Neuronal stem cell (in vitro differentiated cells): ENCODE measurements at regions not wholly inside any gene's neighbourhood (a gene's known extent, or its start where the extent isn't known, plus 50 kb on each side); places are given as distances from the start of the nearest gene placed in this dataset.

Experiments used
- DNase-seq: peaks from one replicate; pipeline ENCODE4 v3.0.0-alpha.2; 2013; ENCODE audit warnings: low spot score
- H2AFZ ChIP-seq: one replicate; pipeline ENCODE4 v1.6.1; 2013; ENCODE audit warnings: mild to moderate bottlenecking, low read length, inconsistent platforms
- H2AK5ac ChIP-seq: 2 replicates; pipeline ENCODE4 v1.6.1; 2013; ENCODE audit warnings: low read depth, mild to moderate bottlenecking, inconsistent platforms, low read length, moderate library complexity, mixed read lengths
- H2BK120ac ChIP-seq: 2 replicates; pipeline ENCODE4 v1.6.1; 2013; ENCODE audit warnings: low read depth, mild to moderate bottlenecking, inconsistent platforms, low read length, moderate library complexity, mixed read lengths
- H2BK12ac ChIP-seq: one replicate; pipeline ENCODE4 v1.6.1; 2013; ENCODE audit warnings: low read length, inconsistent platforms
- H2BK15ac ChIP-seq: 2 replicates; pipeline ENCODE4 v1.6.1; 2013; ENCODE audit warnings: mild to moderate bottlenecking, low read length, inconsistent platforms, mixed read lengths
- H2BK5ac ChIP-seq: one replicate; pipeline ENCODE4 v1.6.1; 2013; ENCODE audit warnings: inconsistent platforms, mild to moderate bottlenecking, low read length, moderate library complexity
- H3K14ac ChIP-seq: one replicate; pipeline ENCODE4 v1.6.1; 2013; ENCODE audit warnings: low read length, inconsistent platforms
- H3K18ac ChIP-seq: 2 replicates; pipeline ENCODE4 v1.6.1; 2013; ENCODE audit warnings: low read length, inconsistent platforms
- H3K23ac ChIP-seq: 2 replicates; pipeline ENCODE4 v1.6.1; 2013; ENCODE audit warnings: low read depth, mild to moderate bottlenecking, mixed read lengths, low read length, inconsistent platforms; ENCODE audit not compliant: poor library complexity
- H3K27ac ChIP-seq: replicated peaks from 3 replicates; pipeline ENCODE4 v1.5.1; 2013; ENCODE audit warnings: low read length, inconsistent platforms
- H3K27me3 ChIP-seq, 3 experiments: 2 replicates each; pipeline ENCODE4 v1.6.1; 2013; ENCODE audit warnings: low read length in 3 of 3, mild to moderate bottlenecking in 2 of 3, inconsistent platforms in 1 of 3, low read depth in 1 of 3, mixed read lengths in 1 of 3, moderate library complexity in 1 of 3; ENCODE audit not compliant: control insufficient read depth in 3 of 3, insufficient read depth in 3 of 3
- H3K36me3 ChIP-seq, 2 donors: replicated peaks in 1 of 2; 2 replicates each; pipeline ENCODE4 v1.6.1; 2013; ENCODE audit warnings: low read length in 2 of 2; ENCODE audit not compliant: control insufficient read depth in 2 of 2, insufficient read depth in 2 of 2
- H3K4ac ChIP-seq: 2 replicates; pipeline ENCODE4 v1.6.1; 2013; ENCODE audit warnings: inconsistent platforms, mild to moderate bottlenecking, low read length, moderate library complexity
- H3K4me1 ChIP-seq, 2 donors: 1 replicate in 1 of 2; 2 replicates in 1 of 2; pipeline ENCODE4 v1.6.1; 2013; ENCODE audit warnings: low read length in 2 of 2, low read depth in 1 of 2; ENCODE audit not compliant: control insufficient read depth in 2 of 2, insufficient read depth in 1 of 2
- H3K4me2 ChIP-seq: one replicate; pipeline ENCODE4 v1.6.1; 2013; ENCODE audit warnings: mild to moderate bottlenecking, low read length, inconsistent platforms; ENCODE audit not compliant: insufficient read depth, poor library complexity, severe bottlenecking
- H3K4me3 ChIP-seq, 2 donors: 2 replicates each; pipeline ENCODE4 v1.5.1; 2013; ENCODE audit warnings: low read length in 2 of 2, mild to moderate bottlenecking in 2 of 2, inconsistent platforms in 1 of 2, moderate library complexity in 1 of 2
- H3K79me1 ChIP-seq: one replicate; pipeline ENCODE4 v1.6.1; 2013; ENCODE audit warnings: low read depth, mild to moderate bottlenecking, inconsistent platforms, low read length, moderate library complexity
- H3K9ac ChIP-seq: one replicate; pipeline ENCODE4 v1.6.1; 2013; ENCODE audit warnings: mild to moderate bottlenecking, low read depth, low read length, inconsistent platforms; ENCODE audit not compliant: poor library complexity
- H3K9me3 ChIP-seq, 2 donors: replicated peaks in 1 of 2; 2 replicates each; pipeline versions ENCODE3 to v1.6.1; 2013; ENCODE audit warnings: low read length in 2 of 2, mild to moderate bottlenecking in 2 of 2, inconsistent platforms in 1 of 2, low read depth in 1 of 2, mixed read lengths in 1 of 2, moderate library complexity in 1 of 2; ENCODE audit not compliant: control insufficient read depth in 2 of 2, insufficient read depth in 1 of 2
- H4K8ac ChIP-seq: one replicate; pipeline ENCODE4 v1.6.1; 2013; ENCODE audit warnings: low read depth, mild to moderate bottlenecking, inconsistent platforms, low read length, moderate library complexity
- H4K91ac ChIP-seq: one replicate; pipeline ENCODE4 v1.6.1; 2013; ENCODE audit warnings: low read length, low read depth, mild to moderate bottlenecking, inconsistent platforms; ENCODE audit not compliant: poor library complexity
- WGBS, 2 donors: extraction: QIAGEN DNeasy Blood & Tissue Kit; methylation state at CpG; one replicate each; pipeline ENCODE4 v1.1.7; 2013; ENCODE audit warnings: missing lambda C conversion rate in 2 of 2, mixed read lengths in 1 of 2; ENCODE audit not compliant: insufficient read length in 2 of 2, insufficient replicate concordance in 1 of 2; ENCODE audit errors: extremely low coverage in 2 of 2; 5-methylcytosine and 5-hydroxymethylcytosine counted together

- H2BK15ac ChIP-seq: no peak overlapping the region
- no peak overlapping the region for H2AFZ ChIP-seq
- no peak overlapping the region for H2BK5ac ChIP-seq
- H3K18ac ChIP-seq: no peak overlapping the region
- H3K36me3 ChIP-seq: no peaks in the 10 kb centered on the region
- H3K4ac ChIP-seq: no peak overlapping the region
- no peak overlapping the region for H3K27ac ChIP-seq
- H3K9me3 ChIP-seq: peaks cover 0 to 5% of the 10 kb centered on the region in 2 donors
- no peak overlapping the region for H3K4me3 ChIP-seq
- no peak overlapping the region for H2BK120ac ChIP-seq
- no peaks in the 10 kb centered on the region for H3K27me3 ChIP-seq
- H3K23ac ChIP-seq: no peak overlapping the region
- no peaks in the 10 kb centered on the region for H3K79me1 ChIP-seq
- no peak overlapping the region for H3K14ac ChIP-seq
- H3K9ac ChIP-seq: no peak overlapping the region
- no peak overlapping the region for H2BK12ac ChIP-seq
- no peak overlapping the region for H4K91ac ChIP-seq
- WGBS, 2 donors: no CpG with 5 or more reads among the region's 2 CpGs
- no peak overlapping the region for H3K4me2 ChIP-seq
- no peaks in the 10 kb centered on the region for H3K4me1 ChIP-seq
- no peak overlapping the region for H4K8ac ChIP-seq
- no peak for DNase-seq
- no peak overlapping the region for H2AK5ac ChIP-seq
Observed at GRCh38 chr9:31824860-31825259, 559.6 kb upstream of the ACO1 start.

GRCh38 chr9:31837211-31837610 is 547.2 kb upstream of the ACO1 start:
- Histone ChIP-seq H3K79me1 (no peaks in the 10 kb centered on the region), H3K18ac (no peak overlapping the region), H4K91ac (no peak overlapping the region), H3K27me3 (no peaks in the 10 kb centered on the region), H3K14ac (no peak overlapping the region), H2AK5ac (no peak overlapping the region), H4K8ac (no peak overlapping the region), H3K9ac (no peak overlapping the region), H3K4me1 (no peaks in the 10 kb centered on the region), H2BK12ac (no peak overlapping the region), H3K36me3 (no peaks in the 10 kb centered on the region), H2BK120ac (no peak overlapping the region), H3K4me3 (no peak overlapping the region), H3K4ac (no peak overlapping the region), H3K23ac (no peak overlapping the region), H3K9me3 (no peaks in the 10 kb centered on the region), H2AFZ (no peak overlapping the region), H2BK5ac (no peak overlapping the region), H3K4me2 (no peak overlapping the region), H2BK15ac (no peak overlapping the region), H3K27ac (no peak overlapping the region)
- no peak for DNase-seq
- WGBS, 2 donors: no CpG with 5 or more reads among the region's 3 CpGs

- Histone ChIP-seq H3K23ac (no peak overlapping the region), H3K4me2 (no peak overlapping the region), H3K27me3 (no peaks in the 10 kb centered on the region), H2BK5ac (no peak overlapping the region), H4K8ac (no peak overlapping the region), H3K4me1 (no peaks in the 10 kb centered on the region), H3K9me3 (no peaks in the 10 kb centered on the region), H2BK15ac (no peak overlapping the region), H3K4me3 (no peak overlapping the region), H3K36me3 (no peaks in the 10 kb centered on the region), H3K79me1 (no peaks in the 10 kb centered on the region), H2AK5ac (no peak overlapping the region), H4K91ac (no peak overlapping the region), H3K9ac (no peak overlapping the region), H2AFZ (no peak overlapping the region), H3K27ac (no peak overlapping the region), H2BK120ac (no peak overlapping the region), H2BK12ac (no peak overlapping the region), H3K14ac (no peak overlapping the region), H3K18ac (no peak overlapping the region), H3K4ac (no peak overlapping the region)
- WGBS, 2 donors: no CpG with 5 or more reads among the region's 1 CpG
- DNase-seq: no peak
Observed at GRCh38 chr9:31839273-31839672, 545.2 kb upstream of the ACO1 start.

GRCh38 chr9:31840702-31841101 is 543.7 kb upstream of the ACO1 start:
- H3K36me3 ChIP-seq: no peaks in the 10 kb centered on the region
- H3K4me2 ChIP-seq: no peak overlapping the region
- H3K14ac ChIP-seq: no peak overlapping the region
- no peak overlapping the region for H3K4ac ChIP-seq
- H2BK5ac ChIP-seq: no peak overlapping the region
- no peak overlapping the region for H3K27ac ChIP-seq
- H4K91ac ChIP-seq: no peak overlapping the region
- no peak overlapping the region for H3K18ac ChIP-seq
- no peak overlapping the region for H2BK12ac ChIP-seq
- no peak for DNase-seq
- no peak overlapping the region for H2AFZ ChIP-seq
- no CpG with 5 or more reads among the region's 4 CpGs for WGBS, 2 donors
- no peak overlapping the region for H4K8ac ChIP-seq
- H3K9me3 ChIP-seq: no peaks in the 10 kb centered on the region
- no peak overlapping the region for H3K23ac ChIP-seq
- no peak overlapping the region for H2BK120ac ChIP-seq
- H3K4me1 ChIP-seq: no peaks in the 10 kb centered on the region
- no peak overlapping the region for H2AK5ac ChIP-seq
- H3K27me3 ChIP-seq: no peaks in the 10 kb centered on the region
- H3K4me3 ChIP-seq: no peak overlapping the region
- no peaks in the 10 kb centered on the region for H3K79me1 ChIP-seq
- no peak overlapping the region for H3K9ac ChIP-seq
- no peak overlapping the region for H2BK15ac ChIP-seq
